ENCODE measurements at regions not wholly inside any gene's neighbourhood (a gene's known extent, or its start where the extent isn't known, plus 50 kb on each side); places are given as distances from the start of the nearest gene placed in this dataset.
A peak's percentile ranks its signal among the peaks of the same experiment; 100 is the strongest.

- CTCF ChIA-PET = no interaction called here
- POLR2A ChIA-PET = no interaction called here
- TF ChIP-seq LEF1 (IDR thresholded peaks at IDR 0.05; ENCODE audit: borderline replicate concordance) = no peak
- no peak for TF ChIP-seq SUZ12 (IDR thresholded peaks at IDR 0.05)
- TF ChIP-seq ZNF384 (IDR thresholded peaks at IDR 0.05) = no peak
- no peak for TF ChIP-seq SP1 (IDR thresholded peaks at IDR 0.05)
- TF ChIP-seq L3MBTL2 (conservative IDR thresholded peaks at IDR 0.05) = no peak
- TF ChIP-seq CTBP1 (IDR thresholded peaks at IDR 0.05; ENCODE audit: borderline replicate concordance) = no peak
- no peak for DNase-seq (ENCODE audit: extremely low spot score)
Measured at GRCh38 chr10:107548301-107548700, 383.8 kb upstream of the SORCS1 start.

- CTCF ChIA-PET = no interaction called here
- POLR2A ChIA-PET = no interaction called here
- DNase-seq (ENCODE audit: extremely low spot score) = no peak
- no peak for TF ChIP-seq CTBP1 (IDR thresholded peaks at IDR 0.05; ENCODE audit: borderline replicate concordance)
- TF ChIP-seq PKNOX1 (IDR thresholded peaks at IDR 0.05) = no peak
- TF ChIP-seq ELF4 (IDR thresholded peaks at IDR 0.05) = no peak
- no peak for TF ChIP-seq FOXK2 (IDR thresholded peaks at IDR 0.05)
- TF ChIP-seq NFRKB (IDR thresholded peaks at IDR 0.05) = no peak
- TF ChIP-seq ZNF384 (IDR thresholded peaks at IDR 0.05) = no peak
- TF ChIP-seq FOXA1 (IDR thresholded peaks at IDR 0.05) = no peak
Measured at GRCh38 chr10:107546986-107547385, 382.5 kb upstream of the SORCS1 start.

DNA sequence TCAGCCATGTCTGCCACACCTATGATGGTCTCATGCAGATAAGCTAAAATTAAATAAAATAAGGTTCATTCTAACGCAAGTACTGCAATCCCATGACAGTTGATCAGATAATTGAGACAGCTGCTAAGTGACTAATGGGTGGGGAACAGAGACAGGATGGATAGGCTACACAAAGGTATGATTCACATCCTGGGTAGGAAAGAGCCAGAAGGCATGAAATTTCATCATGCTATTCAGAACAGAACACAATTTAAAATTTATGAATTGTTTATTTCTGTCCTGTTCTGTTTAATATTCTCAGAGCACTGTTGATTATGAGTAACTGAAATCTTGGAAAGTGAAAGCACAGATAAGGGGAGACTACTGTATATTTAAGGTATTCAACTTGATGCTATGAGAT lies 381.8 kb upstream of the SORCS1 start:
- POLR2A ChIA-PET = no interaction called here
- no peak for DNase-seq (ENCODE audit: extremely low spot score)
- CTCF ChIA-PET = no interaction called here

GRCh38 chr10:107545717-107546116 lies 381.2 kb upstream of the SORCS1 start:
- no peak for DNase-seq (ENCODE audit: extremely low spot score)
- CTCF ChIA-PET = no interaction called here
- TF ChIP-seq ZNF384 (IDR thresholded peaks at IDR 0.05) (no peak), HDGF (IDR thresholded peaks at IDR 0.05; ENCODE audit: borderline replicate concordance) (no peak)
- POLR2A ChIA-PET = no interaction called here

More for the DNA sequence above, 381.8 kb upstream of the SORCS1 start:
- TF ChIP-seq NFRKB (IDR thresholded peaks at IDR 0.05) (no peak), LEF1 (IDR thresholded peaks at IDR 0.05; ENCODE audit: borderline replicate concordance) (no peak), CTBP1 (IDR thresholded peaks at IDR 0.05; ENCODE audit: borderline replicate concordance) (no peak), BHLHE40 (IDR thresholded peaks at IDR 0.05; ENCODE audit: borderline replicate concordance) (no peak), ELF4 (IDR thresholded peaks at IDR 0.05) (no peak), TARDBP (IDR thresholded peaks at IDR 0.05) (no peak), HDGF (IDR thresholded peaks at IDR 0.05; ENCODE audit: borderline replicate concordance) (no peak), FOXK2 (IDR thresholded peaks at IDR 0.05) (no peak), ZNF384 (IDR thresholded peaks at IDR 0.05) (no peak), FOXA1 (IDR thresholded peaks at IDR 0.05) (no peak), PKNOX1 (IDR thresholded peaks at IDR 0.05) (no peak), SP1 (IDR thresholded peaks at IDR 0.05) (no peak), L3MBTL2 (conservative IDR thresholded peaks at IDR 0.05) (no peak), ARNT (IDR thresholded peaks at IDR 0.05) (no peak), FOXM1 (IDR thresholded peaks at IDR 0.05; ENCODE audit: borderline replicate concordance) (no peak), SUZ12 (IDR thresholded peaks at IDR 0.05) (no peak)

- ChIA-PET POLR2A (no interaction called here), CTCF (no interaction called here)
- peak; percentile 12 for DNase-seq (ENCODE audit: extremely low spot score)
- TF ChIP-seq CTBP1 (IDR thresholded peaks at IDR 0.05; ENCODE audit: borderline replicate concordance) (no peak), ARNT (IDR thresholded peaks at IDR 0.05) (no peak), FOXM1 (IDR thresholded peaks at IDR 0.05; ENCODE audit: borderline replicate concordance) (no peak), SP1 (IDR thresholded peaks at IDR 0.05) (no peak), FOXK2 (IDR thresholded peaks at IDR 0.05) (no peak), L3MBTL2 (conservative IDR thresholded peaks at IDR 0.05) (no peak), TARDBP (IDR thresholded peaks at IDR 0.05) (no peak), BHLHE40 (IDR thresholded peaks at IDR 0.05; ENCODE audit: borderline replicate concordance) (no peak), LEF1 (IDR thresholded peaks at IDR 0.05; ENCODE audit: borderline replicate concordance) (no peak), SUZ12 (IDR thresholded peaks at IDR 0.05) (no peak), FOXA1 (IDR thresholded peaks at IDR 0.05) (no peak), HDGF (IDR thresholded peaks at IDR 0.05; ENCODE audit: borderline replicate concordance) (no peak), ELF4 (IDR thresholded peaks at IDR 0.05) (no peak), NFRKB (IDR thresholded peaks at IDR 0.05) (no peak)
Measured at GRCh38 chr10:107544706-107545520, 380.4 kb upstream of the SORCS1 start.

GRCh38 chr10:107542607-107543006 lies 378.1 kb upstream of the SORCS1 start:
- CTCF ChIA-PET = no interaction called here
- DNase-seq (ENCODE audit: extremely low spot score) = no peak
- POLR2A ChIA-PET = no interaction called here
- TF ChIP-seq FOXA1 (IDR thresholded peaks at IDR 0.05) (no peak), SP1 (IDR thresholded peaks at IDR 0.05) (no peak), ARNT (IDR thresholded peaks at IDR 0.05) (no peak), L3MBTL2 (conservative IDR thresholded peaks at IDR 0.05) (no peak), ZNF384 (IDR thresholded peaks at IDR 0.05) (no peak), TARDBP (IDR thresholded peaks at IDR 0.05) (no peak), LEF1 (IDR thresholded peaks at IDR 0.05; ENCODE audit: borderline replicate concordance) (no peak), FOXM1 (IDR thresholded peaks at IDR 0.05; ENCODE audit: borderline replicate concordance) (no peak), FOXK2 (IDR thresholded peaks at IDR 0.05) (no peak), HDGF (IDR thresholded peaks at IDR 0.05; ENCODE audit: borderline replicate concordance) (no peak)

- TF ChIP-seq TARDBP (IDR thresholded peaks at IDR 0.05) = no peak
- no peak for TF ChIP-seq ELF4 (IDR thresholded peaks at IDR 0.05)
- no peak for TF ChIP-seq HDGF (IDR thresholded peaks at IDR 0.05; ENCODE audit: borderline replicate concordance)
- TF ChIP-seq PKNOX1 (IDR thresholded peaks at IDR 0.05) = no peak
- TF ChIP-seq LEF1 (IDR thresholded peaks at IDR 0.05; ENCODE audit: borderline replicate concordance) = no peak
- TF ChIP-seq SP1 (IDR thresholded peaks at IDR 0.05) = no peak
- no peak for TF ChIP-seq L3MBTL2 (conservative IDR thresholded peaks at IDR 0.05)
- no peak for TF ChIP-seq NFRKB (IDR thresholded peaks at IDR 0.05)
- no peak for TF ChIP-seq FOXM1 (IDR thresholded peaks at IDR 0.05; ENCODE audit: borderline replicate concordance)
- no peak for TF ChIP-seq BHLHE40 (IDR thresholded peaks at IDR 0.05; ENCODE audit: borderline replicate concordance)
- no peak for TF ChIP-seq SUZ12 (IDR thresholded peaks at IDR 0.05)
- TF ChIP-seq ZNF384 (IDR thresholded peaks at IDR 0.05) = no peak
- CTCF ChIA-PET = no interaction called here
- DNase-seq (ENCODE audit: extremely low spot score) = no peak
- POLR2A ChIA-PET = no interaction called here
Measured at GRCh38 chr10:107542016-107542415, 377.5 kb upstream of the SORCS1 start.

Data from HEK293T (cell line).